GM21529 (cell line): ENCODE measurements at regions not wholly inside any gene's neighbourhood (a gene's known extent, or its start where the extent isn't known, plus 50 kb on each side); places are given as distances from the start of the nearest gene placed in this dataset.
"Not testable (repeated sequence)": the region's sequence is repeated elsewhere in the genome, so short reads cannot be mapped to it uniquely, and the experiment has no call there.

Experiments
- ATAC-seq: cut with Tn5 transposase; IDR thresholded peaks from one replicate; pipeline ENCODE4 v1.9.1; 2021; ENCODE audit not compliant: unreplicated experiment

GRCh38 chr12:74076918-74077317 is 460.7 kb upstream of the ATXN7L3B start:
- no peak for ATAC-seq

- no peak for ATAC-seq
Measured at GRCh38 chr12:74105434-74105833, 432.2 kb upstream of the ATXN7L3B start.

DNA sequence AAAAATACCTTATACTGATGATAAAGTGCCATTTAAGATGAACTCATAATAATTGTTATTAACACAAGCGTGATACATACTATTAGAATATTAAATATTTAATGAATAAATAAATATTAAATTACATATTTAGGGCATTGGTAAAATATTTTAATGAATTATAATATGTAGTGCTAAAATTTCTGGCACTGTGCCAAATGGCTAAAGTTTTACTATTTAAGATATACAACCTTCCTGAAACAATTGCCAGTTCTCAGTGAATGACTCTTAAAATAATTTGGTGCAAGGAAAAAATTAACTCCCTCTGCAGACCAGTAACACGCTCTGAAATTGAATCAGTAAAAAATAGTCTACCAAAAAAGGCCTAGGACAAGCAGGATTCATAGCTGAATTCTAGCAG is 428.9 kb upstream of the ATXN7L3B start:
- ATAC-seq = no peak

GRCh38 chr12:74111688-74112360 is 425.8 kb upstream of the ATXN7L3B start:
- no peak for ATAC-seq

DNA sequence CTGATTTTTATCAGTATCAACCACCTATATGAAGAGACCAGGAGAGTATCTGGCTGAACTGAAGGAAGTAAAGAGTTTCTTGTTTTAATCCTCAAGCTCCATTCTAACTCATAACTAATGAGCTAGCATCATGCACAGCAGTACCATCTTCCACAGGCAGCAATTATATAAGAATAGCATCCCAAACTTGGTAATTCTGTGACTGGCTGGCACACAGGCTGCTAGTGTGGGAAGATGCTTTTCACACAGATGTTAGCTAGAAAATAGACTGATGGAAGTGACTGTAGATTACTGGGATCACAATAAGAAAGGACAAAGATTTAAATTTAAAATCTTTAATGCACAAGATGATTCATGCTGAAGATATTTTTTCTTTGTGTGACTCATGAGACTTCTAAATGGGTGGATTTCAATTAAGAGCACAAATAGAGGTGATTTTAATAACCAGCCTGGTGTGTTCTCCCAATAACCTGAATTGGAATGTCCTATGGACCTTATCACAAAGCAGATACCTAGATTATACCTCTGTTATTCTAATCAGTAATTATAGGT is 417.7 kb upstream of the ATXN7L3B start:
- no peak for ATAC-seq

GRCh38 chr12:74120644-74121043 is 417.0 kb upstream of the ATXN7L3B start:
- no peak for ATAC-seq

GRCh38 chr12:74129702-74130101 is 407.9 kb upstream of the ATXN7L3B start:
- no peak for ATAC-seq

- ATAC-seq = no peak
Measured at GRCh38 chr12:74144396-74144795, 393.2 kb upstream of the ATXN7L3B start.

- ATAC-seq = no peak
Measured at GRCh38 chr12:74145328-74145727, 392.3 kb upstream of the ATXN7L3B start.

DNA sequence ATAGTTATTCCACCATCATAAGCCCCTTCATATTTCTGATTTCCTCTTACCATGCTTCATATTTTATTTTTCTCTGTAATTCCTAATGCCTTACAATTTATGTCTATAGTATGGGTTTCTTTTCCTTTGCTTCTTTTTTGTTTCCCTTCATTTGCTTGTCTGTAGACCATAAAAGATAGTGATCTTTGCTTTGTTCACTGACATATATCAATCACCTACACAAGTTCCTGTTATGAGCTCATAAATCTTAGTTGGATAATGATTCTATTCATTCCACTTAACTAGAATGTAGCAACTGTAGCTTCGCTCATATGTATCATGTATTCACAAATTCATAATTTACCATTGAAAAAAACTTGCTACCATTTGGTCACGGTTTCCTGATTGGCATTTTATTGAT is 388.8 kb upstream of the ATXN7L3B start:
- ATAC-seq = no peak

DNA sequence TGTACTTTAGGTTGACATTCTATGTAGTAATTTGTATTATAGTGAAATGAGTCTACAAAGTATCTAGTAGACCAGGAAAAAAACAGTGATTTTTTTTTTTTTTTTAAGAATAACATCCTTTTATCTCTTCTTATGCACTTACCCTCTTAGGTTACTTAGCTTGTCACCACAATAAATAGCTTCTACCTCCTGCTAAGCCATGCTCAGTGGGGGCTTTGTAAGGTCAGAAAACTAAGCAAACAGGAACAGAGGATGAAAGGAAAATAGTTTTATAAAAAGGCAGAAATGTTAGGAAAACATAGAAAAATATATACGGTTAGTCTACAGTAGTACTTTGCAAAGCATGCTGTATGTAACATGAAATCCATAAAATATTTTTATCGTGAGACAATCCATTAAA is 385.3 kb upstream of the ATXN7L3B start:
- no peak for ATAC-seq

- ATAC-seq = no peak
Measured at GRCh38 chr12:74166096-74166495, 371.5 kb upstream of the ATXN7L3B start.

GRCh38 chr12:74169607-74170006 is 368.0 kb upstream of the ATXN7L3B start:
- ATAC-seq = no peak

GRCh38 chr12:74170645-74171477 is 366.8 kb upstream of the ATXN7L3B start:
- no peak for ATAC-seq

- no peak for ATAC-seq
Measured at GRCh38 chr12:74171478-74171909, 366.1 kb upstream of the ATXN7L3B start.

- ATAC-seq = not testable (repeated sequence)
Measured at GRCh38 chr12:74174961-74175360, 362.7 kb upstream of the ATXN7L3B start.

- no peak for ATAC-seq
Measured at GRCh38 chr12:74185360-74185759, 352.3 kb upstream of the ATXN7L3B start.

- no peak for ATAC-seq
Measured at GRCh38 chr12:74193191-74193590, 344.4 kb upstream of the ATXN7L3B start.

GRCh38 chr12:74204236-74204635 is 333.4 kb upstream of the ATXN7L3B start:
- ATAC-seq = no peak

DNA sequence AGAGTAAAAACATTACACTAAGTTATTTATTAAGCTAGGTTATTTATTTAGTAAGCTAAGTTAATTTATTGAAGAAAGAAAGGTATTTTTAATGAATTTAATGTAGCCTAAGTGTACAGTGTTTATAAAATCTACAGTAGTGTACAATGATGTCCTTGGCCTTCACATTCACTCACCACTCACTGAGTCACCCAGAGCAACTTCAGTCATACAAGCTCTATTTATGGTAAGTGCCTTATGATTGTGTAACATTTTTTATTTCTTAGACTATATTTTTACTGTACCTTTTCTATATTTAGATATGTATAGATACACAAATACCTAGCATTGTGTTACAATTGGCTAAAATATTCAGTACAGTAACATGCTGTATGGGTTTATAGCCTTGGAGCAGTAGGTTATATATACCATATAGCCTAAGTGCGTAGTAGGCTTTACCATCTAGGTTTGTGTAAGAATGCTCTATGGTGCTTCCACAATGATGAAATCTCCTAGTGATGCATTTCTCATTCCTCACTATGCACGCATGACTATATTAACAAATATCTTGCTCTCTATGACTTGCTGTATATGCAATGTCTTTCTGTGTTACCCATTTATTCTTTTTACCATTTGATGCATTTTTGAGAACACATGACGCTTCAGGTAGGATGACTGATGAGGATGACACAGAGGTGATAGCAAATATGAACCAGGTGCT is 309.6 kb upstream of the ATXN7L3B start:
- no peak for ATAC-seq

DNA sequence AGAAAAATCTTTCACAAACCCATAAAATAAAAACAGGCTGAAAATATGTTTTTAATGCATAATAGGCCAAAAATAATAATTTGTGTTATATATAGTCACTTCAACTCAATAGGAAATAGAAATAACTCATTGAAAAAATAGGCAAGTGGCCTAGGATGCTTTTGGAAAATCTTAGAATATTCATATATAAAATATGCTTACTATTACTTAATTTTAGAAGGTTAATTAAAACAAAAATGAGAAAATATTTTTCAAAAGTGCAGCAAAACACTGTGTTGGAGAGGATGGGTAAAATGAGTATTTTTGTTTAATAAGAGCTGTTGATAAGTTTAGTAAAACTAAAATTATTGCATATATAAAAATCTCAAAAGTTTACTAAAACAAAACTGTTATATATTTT is 308.0 kb upstream of the ATXN7L3B start:
- no peak for ATAC-seq

GRCh38 chr12:74235342-74235741 is 302.3 kb upstream of the ATXN7L3B start:
- no peak for ATAC-seq
